ENCODE measurements at regions not wholly inside any gene's neighbourhood (a gene's known extent, or its start where the extent isn't known, plus 50 kb on each side); places are given as distances from the start of the nearest gene placed in this dataset.

DNA sequence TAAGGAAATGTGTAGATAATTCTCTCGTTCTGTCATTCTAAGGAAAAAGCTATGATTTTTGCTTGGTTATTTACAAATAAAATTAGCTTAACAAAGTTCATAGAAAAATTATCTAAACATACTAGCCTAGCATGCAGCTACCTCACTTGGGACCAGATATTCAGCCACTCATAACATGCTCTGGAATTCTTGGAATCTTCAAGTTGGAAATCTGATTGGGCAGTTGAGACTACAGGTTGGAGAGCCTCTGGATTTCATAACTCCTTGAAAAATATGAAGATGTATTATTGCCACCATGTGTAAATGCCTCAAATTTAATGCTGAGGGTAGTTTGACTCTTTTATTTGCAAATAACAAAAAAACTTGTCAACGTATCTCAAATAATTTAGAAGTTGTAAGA is 132.2 kb upstream of the GULP1 start:
- no peaks in the 10 kb centered on the region for H3K9me3 ChIP-seq
- H3K36me3 ChIP-seq (ENCODE audit: control insufficient read depth, insufficient read depth, low read length) = no peaks in the 10 kb centered on the region
- no peaks in the 10 kb centered on the region for H3K4me1 ChIP-seq
- ChIA-PET POLR2A (no interaction called here), CTCF (no interaction called here)
- no peak overlapping the region for H3K4me3 ChIP-seq (ENCODE audit: low read depth, low read length)
- Mint-ChIP-seq H3K27me3 (ENCODE audit: insufficient read depth, unreplicated experiment) (peaks cover 3% of the 10 kb centered on the region), H3K36me3 (ENCODE audit: insufficient read depth, unreplicated experiment) (no peaks in the 10 kb centered on the region), H3K4me1 (ENCODE audit: low read depth, unreplicated experiment) (no peaks in the 10 kb centered on the region), H3K9me3 (ENCODE audit: unreplicated experiment) (no peaks in the 10 kb centered on the region), H3K4me3 (ENCODE audit: unreplicated experiment) (no peak overlapping the region), H3K27ac (ENCODE audit: unreplicated experiment) (no peak overlapping the region)
- no TSS peak for BruUV-seq (replicated peaks)
- DNase-seq = no peak
- TF ChIP-seq, protein P1, sequence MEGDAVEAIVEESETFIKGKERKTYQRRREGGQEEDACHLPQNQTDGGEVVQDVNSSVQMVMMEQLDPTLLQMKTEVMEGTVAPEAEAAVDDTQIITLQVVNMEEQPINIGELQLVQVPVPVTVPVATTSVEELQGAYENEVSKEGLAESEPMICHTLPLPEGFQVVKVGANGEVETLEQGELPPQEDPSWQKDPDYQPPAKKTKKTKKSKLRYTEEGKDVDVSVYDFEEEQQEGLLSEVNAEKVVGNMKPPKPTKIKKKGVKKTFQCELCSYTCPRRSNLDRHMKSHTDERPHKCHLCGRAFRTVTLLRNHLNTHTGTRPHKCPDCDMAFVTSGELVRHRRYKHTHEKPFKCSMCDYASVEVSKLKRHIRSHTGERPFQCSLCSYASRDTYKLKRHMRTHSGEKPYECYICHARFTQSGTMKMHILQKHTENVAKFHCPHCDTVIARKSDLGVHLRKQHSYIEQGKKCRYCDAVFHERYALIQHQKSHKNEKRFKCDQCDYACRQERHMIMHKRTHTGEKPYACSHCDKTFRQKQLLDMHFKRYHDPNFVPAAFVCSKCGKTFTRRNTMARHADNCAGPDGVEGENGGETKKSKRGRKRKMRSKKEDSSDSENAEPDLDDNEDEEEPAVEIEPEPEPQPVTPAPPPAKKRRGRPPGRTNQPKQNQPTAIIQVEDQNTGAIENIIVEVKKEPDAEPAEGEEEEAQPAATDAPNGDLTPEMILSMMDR (IDR thresholded peaks at IDR 0.05; ENCODE audit: insufficient read depth in 1 of 2, low read depth in 1 of 2, low read length in 1 of 2, severe bottlenecking in 1 of 2, unreplicated experiment in 1 of 2) = no peak
- H3K27me3 ChIP-seq (replicated peaks; ENCODE audit: control insufficient read depth, insufficient read depth, low read length) = no peaks in the 10 kb centered on the region
- intact Hi-C loops (cut with micrococcal nuclease; ENCODE audit: unreplicated experiment) = no loop called here

DNA sequence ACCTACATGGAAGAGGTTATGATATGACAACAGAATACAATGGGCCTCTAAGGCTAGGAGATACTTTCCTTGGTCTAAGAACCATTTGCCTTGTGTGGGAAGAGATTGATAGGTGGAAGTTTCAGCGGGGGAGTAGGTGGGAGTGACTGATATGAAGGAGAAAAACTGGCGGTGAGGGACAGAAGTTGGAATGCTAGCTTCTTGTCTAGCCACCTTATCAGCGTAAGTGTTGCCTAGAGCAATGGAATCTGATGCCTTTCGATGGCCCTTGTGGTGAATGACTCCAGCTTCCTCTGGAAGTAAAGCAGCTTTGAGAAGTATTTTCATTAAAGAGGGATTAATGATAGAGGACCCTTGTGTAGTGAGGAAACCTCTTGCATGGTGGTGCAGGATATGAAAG is 121.3 kb upstream of the GULP1 start:
- ChIA-PET POLR2A (no interaction called here), CTCF (no interaction called here)
- Mint-ChIP-seq H3K36me3 (ENCODE audit: insufficient read depth, unreplicated experiment) (no peaks in the 10 kb centered on the region), H3K4me3 (ENCODE audit: unreplicated experiment) (no peak overlapping the region), H3K27me3 (ENCODE audit: insufficient read depth, unreplicated experiment) (peaks cover 3% of the 10 kb centered on the region), H3K27ac (ENCODE audit: unreplicated experiment) (no peak overlapping the region), H3K9me3 (ENCODE audit: unreplicated experiment) (peaks cover 14% of the 10 kb centered on the region), H3K4me1 (ENCODE audit: low read depth, unreplicated experiment) (no peaks in the 10 kb centered on the region)
- intact Hi-C loops (cut with micrococcal nuclease; ENCODE audit: unreplicated experiment) = no loop called here
- no peak for DNase-seq
- no peaks in the 10 kb centered on the region for H3K27me3 ChIP-seq (replicated peaks; ENCODE audit: control insufficient read depth, insufficient read depth, low read length)
- TF ChIP-seq, protein P1 (IDR thresholded peaks at IDR 0.05; ENCODE audit: insufficient read depth in 1 of 2, low read depth in 1 of 2, low read length in 1 of 2, severe bottlenecking in 1 of 2, unreplicated experiment in 1 of 2) = no peak
- H3K4me1 ChIP-seq = no peaks in the 10 kb centered on the region
- H3K4me3 ChIP-seq (ENCODE audit: low read depth, low read length) = no peak overlapping the region
- BruUV-seq (replicated peaks) = no TSS peak
- no peaks in the 10 kb centered on the region for H3K36me3 ChIP-seq (ENCODE audit: control insufficient read depth, insufficient read depth, low read length)
- no peaks in the 10 kb centered on the region for H3K9me3 ChIP-seq

DNA sequence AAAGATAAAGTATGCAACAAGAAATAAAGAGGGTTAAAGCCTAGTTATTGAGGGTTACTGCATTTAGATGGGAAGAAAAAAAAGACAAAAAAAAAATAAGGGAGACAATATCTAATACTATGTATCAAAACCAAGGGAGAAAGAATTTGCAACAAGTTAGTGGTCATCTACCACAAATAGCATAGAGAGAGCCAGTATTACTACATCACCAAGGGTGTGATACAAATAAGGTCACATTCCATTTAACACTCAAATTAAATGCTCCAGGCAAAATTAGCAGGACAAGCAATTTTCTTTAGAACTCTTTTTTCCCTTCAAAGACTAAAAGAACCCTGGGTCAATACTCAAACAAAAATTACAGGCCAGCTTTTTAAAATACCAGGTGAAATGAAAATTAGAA is 115.1 kb upstream of the GULP1 start:
- H3K4me3 ChIP-seq (ENCODE audit: low read depth, low read length) = no peak overlapping the region
- H3K4me3 Mint-ChIP-seq (ENCODE audit: unreplicated experiment) = no peak overlapping the region
- H3K27me3 Mint-ChIP-seq (ENCODE audit: insufficient read depth, unreplicated experiment) = peaks cover 5% of the 10 kb centered on the region
- BruUV-seq (replicated peaks) = no TSS peak
- DNase-seq = no peak
- no peaks in the 10 kb centered on the region for H3K4me1 ChIP-seq
- H3K27me3 ChIP-seq (replicated peaks; ENCODE audit: control insufficient read depth, insufficient read depth, low read length) = no peaks in the 10 kb centered on the region
- ChIA-PET POLR2A (no interaction called here), CTCF (no interaction called here)
- no peaks in the 10 kb centered on the region for H3K9me3 ChIP-seq
- peaks cover 9% of the 10 kb centered on the region for H3K9me3 Mint-ChIP-seq (ENCODE audit: unreplicated experiment)
- intact Hi-C loops (cut with micrococcal nuclease; ENCODE audit: unreplicated experiment) = no loop called here
- H3K27ac Mint-ChIP-seq (ENCODE audit: unreplicated experiment) = no peak overlapping the region
- H3K4me1 Mint-ChIP-seq (ENCODE audit: low read depth, unreplicated experiment) = no peaks in the 10 kb centered on the region
- no peaks in the 10 kb centered on the region for H3K36me3 Mint-ChIP-seq (ENCODE audit: insufficient read depth, unreplicated experiment)
- TF ChIP-seq, protein P1 (IDR thresholded peaks at IDR 0.05; ENCODE audit: insufficient read depth in 1 of 2, low read depth in 1 of 2, low read length in 1 of 2, severe bottlenecking in 1 of 2, unreplicated experiment in 1 of 2) = no peak
- H3K36me3 ChIP-seq (ENCODE audit: control insufficient read depth, insufficient read depth, low read length) = no peaks in the 10 kb centered on the region
